ENCODE measurements at regions not wholly inside any gene's neighbourhood (a gene's known extent, or its start where the extent isn't known, plus 50 kb on each side); places are given as distances from the start of the nearest gene placed in this dataset.

DNA sequence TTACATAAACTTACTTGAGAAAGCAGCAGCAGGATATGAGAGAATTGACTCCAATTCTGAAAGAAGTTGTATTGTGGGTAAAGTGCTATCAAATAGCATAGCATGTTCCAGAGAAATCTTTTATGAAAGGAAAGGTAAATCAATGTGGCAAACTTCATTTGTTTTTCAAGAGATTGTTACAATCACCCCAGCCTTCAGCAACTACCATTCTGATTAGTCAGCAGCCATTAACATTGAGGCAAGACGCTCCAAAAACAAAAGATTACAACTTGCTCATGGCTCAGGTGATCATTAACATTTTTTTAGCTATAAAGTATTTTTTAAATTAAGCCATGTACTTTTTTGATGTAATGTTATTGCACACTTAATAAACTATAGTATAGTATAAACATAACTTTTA, 357.2 kb downstream of the TMEM135 start:
- TF ChIP-seq, protein P1, sequence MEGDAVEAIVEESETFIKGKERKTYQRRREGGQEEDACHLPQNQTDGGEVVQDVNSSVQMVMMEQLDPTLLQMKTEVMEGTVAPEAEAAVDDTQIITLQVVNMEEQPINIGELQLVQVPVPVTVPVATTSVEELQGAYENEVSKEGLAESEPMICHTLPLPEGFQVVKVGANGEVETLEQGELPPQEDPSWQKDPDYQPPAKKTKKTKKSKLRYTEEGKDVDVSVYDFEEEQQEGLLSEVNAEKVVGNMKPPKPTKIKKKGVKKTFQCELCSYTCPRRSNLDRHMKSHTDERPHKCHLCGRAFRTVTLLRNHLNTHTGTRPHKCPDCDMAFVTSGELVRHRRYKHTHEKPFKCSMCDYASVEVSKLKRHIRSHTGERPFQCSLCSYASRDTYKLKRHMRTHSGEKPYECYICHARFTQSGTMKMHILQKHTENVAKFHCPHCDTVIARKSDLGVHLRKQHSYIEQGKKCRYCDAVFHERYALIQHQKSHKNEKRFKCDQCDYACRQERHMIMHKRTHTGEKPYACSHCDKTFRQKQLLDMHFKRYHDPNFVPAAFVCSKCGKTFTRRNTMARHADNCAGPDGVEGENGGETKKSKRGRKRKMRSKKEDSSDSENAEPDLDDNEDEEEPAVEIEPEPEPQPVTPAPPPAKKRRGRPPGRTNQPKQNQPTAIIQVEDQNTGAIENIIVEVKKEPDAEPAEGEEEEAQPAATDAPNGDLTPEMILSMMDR (IDR thresholded peaks at IDR 0.05) = no peak
- no peak for TF ChIP-seq POLR2A (IDR thresholded peaks at IDR 0.05)
- TF ChIP-seq POLR2AphosphoS5 (IDR thresholded peaks at IDR 0.05; ENCODE audit: insufficient read depth in 1 of 2, low read depth in 1 of 2) = no peak

All from vagina (tissue), 2 donors.